WTC11 (cell line): ENCODE measurements at regions not wholly inside any gene's neighbourhood (a gene's known extent, or its start where the extent isn't known, plus 50 kb on each side); places are given as distances from the start of the nearest gene placed in this dataset.

ENCODE experiments used
- ATAC-seq: fragments of 200-7000 bp; cut with Tn5 transposase; 2 replicates; pipeline ENCODE4 v1.10.0; 2021; ENCODE audit warnings: mild to moderate bottlenecking, moderate library complexity
- CTCF ChIA-PET: fragments of 300-600 bp; sonication (Branson Sonifier 250); formaldehyde crosslinking; loops from one replicate; lab custom pipeline; 2021; ENCODE audit warnings: antibody characterized with exemption; lab: Charles Lee
- POLR2A ChIA-PET: fragments of 350-600 bp; sonication (Branson Sonifier 250); formaldehyde crosslinking; loops from one replicate; lab custom pipeline; 2021; ENCODE audit warnings: antibody characterized with exemption; lab: Charles Lee
- DNase-seq: peaks from one replicate; pipeline ENCODE4 v3.0.0; 2021; ENCODE audit warnings: low spot score
- H3K27ac Mint-ChIP-seq: 2 replicates; pipeline ENCODE4 v1.8.0; 2021; ENCODE audit warnings: mixed read lengths
- H3K27me3 Mint-ChIP-seq: 2 replicates; pipeline ENCODE4 v1.8.0; 2021; ENCODE audit warnings: low read depth, mild to moderate bottlenecking, moderate library complexity, mixed read lengths
- H3K36me3 Mint-ChIP-seq: 2 replicates; pipeline ENCODE4 v1.8.0; 2021; ENCODE audit warnings: mixed read lengths
- H3K4me1 Mint-ChIP-seq: 2 replicates; pipeline ENCODE4 v1.8.0; 2022; ENCODE audit warnings: mixed read lengths
- H3K4me3 Mint-ChIP-seq: 2 replicates; pipeline ENCODE4 v1.8.0; 2021; ENCODE audit warnings: mild to moderate bottlenecking, moderate library complexity, mixed read lengths
- H3K9me3 Mint-ChIP-seq: 2 replicates; pipeline ENCODE4 v1.8.0; 2021; ENCODE audit warnings: mixed read lengths
- ELF4 ChIP-seq: sonication (generic); formaldehyde crosslinking; IDR thresholded peaks from 2 replicates; pipeline ENCODE4 v1.8.1; 2022; ENCODE audit warnings: low read depth, mild to moderate bottlenecking, moderate library complexity, missing genetic modification reagents
- EMX1 ChIP-seq: fragments of 250-450 bp; sonication (Bioruptor Pico); IDR thresholded peaks from 2 replicates; pipeline ENCODE4 v1.8.0; 2021; ENCODE audit warnings: mild to moderate bottlenecking
- ESRRA ChIP-seq: sonication (generic); formaldehyde crosslinking; IDR thresholded peaks from 2 replicates; pipeline ENCODE4 v1.8.1; 2022; ENCODE audit warnings: mild to moderate bottlenecking, missing genetic modification reagents, borderline replicate concordance
- FOXJ3 ChIP-seq: sonication (generic); formaldehyde crosslinking; IDR thresholded peaks from 2 replicates; pipeline ENCODE4 v1.9.0; 2021; ENCODE audit warnings: missing genetic modification reagents, mild to moderate bottlenecking, borderline replicate concordance
- GABPB1 ChIP-seq: sonication (generic); formaldehyde crosslinking; IDR thresholded peaks from 2 replicates; pipeline ENCODE4 v1.8.1; 2023; ENCODE audit warnings: mild to moderate bottlenecking, missing genetic modification reagents
- GRHL2 ChIP-seq: fragments of 250-450 bp; sonication (Bioruptor Pico); IDR thresholded peaks from 2 replicates; pipeline ENCODE4 v1.8.0; 2022; ENCODE audit warnings: mild to moderate bottlenecking, moderate library complexity; ENCODE audit not compliant: insufficient replicate concordance, severe bottlenecking
- GTF2I ChIP-seq: fragments of 250-450 bp; sonication (Bioruptor Pico); conservative IDR thresholded peaks from 2 replicates; pipeline ENCODE4 v1.4.0; 2021; ENCODE audit warnings: mild to moderate bottlenecking
- IRF1 ChIP-seq: sonication (generic); formaldehyde crosslinking; IDR thresholded peaks from 2 replicates; pipeline ENCODE4 v1.8.0; 2023; ENCODE audit warnings: missing genetic modification reagents
- MLX ChIP-seq: sonication (generic); formaldehyde crosslinking; IDR thresholded peaks from 2 replicates; pipeline ENCODE4 v1.8.1; 2023; ENCODE audit warnings: mild to moderate bottlenecking, missing genetic modification reagents, moderate library complexity
- MYBL2 ChIP-seq: sonication (generic); formaldehyde crosslinking; IDR thresholded peaks from 2 replicates; pipeline ENCODE4 v1.8.1; 2023; ENCODE audit warnings: mild to moderate bottlenecking, moderate library complexity, missing genetic modification reagents
- NFATC4 ChIP-seq: fragments of 250-450 bp; sonication (Bioruptor Pico); IDR thresholded peaks from 2 replicates; pipeline ENCODE4 v1.9.0; 2021; ENCODE audit warnings: mild to moderate bottlenecking
- NFE2L1 ChIP-seq: sonication (generic); formaldehyde crosslinking; IDR thresholded peaks from 2 replicates; pipeline ENCODE4 v1.8.1; 2023; ENCODE audit warnings: missing genetic modification reagents
- NR2C2 ChIP-seq: sonication (generic); formaldehyde crosslinking; IDR thresholded peaks from 2 replicates; pipeline ENCODE4 v1.8.0; 2022; ENCODE audit warnings: mild to moderate bottlenecking, missing genetic modification reagents
- RELA ChIP-seq: sonication (generic); formaldehyde crosslinking; IDR thresholded peaks from 2 replicates; pipeline ENCODE4 v1.8.1; 2022; ENCODE audit warnings: missing genetic modification reagents, mild to moderate bottlenecking, borderline replicate concordance
- SMAD3 ChIP-seq: sonication (generic); formaldehyde crosslinking; IDR thresholded peaks from 2 replicates; pipeline ENCODE4 v1.8.0; 2022; ENCODE audit warnings: missing genetic modification reagents, mild to moderate bottlenecking, borderline replicate concordance
- STAT6 ChIP-seq: sonication (generic); formaldehyde crosslinking; conservative IDR thresholded peaks from 2 replicates; pipeline ENCODE4 v1.8.1; 2023; ENCODE audit warnings: mild to moderate bottlenecking, low read depth, missing genetic modification reagents, moderate library complexity
- TCF7 ChIP-seq: sonication (generic); formaldehyde crosslinking; IDR thresholded peaks from 2 replicates; pipeline ENCODE4 v1.8.0; 2022; ENCODE audit warnings: mild to moderate bottlenecking, low read depth, missing genetic modification reagents, moderate library complexity
- ZBTB21 ChIP-seq: sonication (generic); formaldehyde crosslinking; IDR thresholded peaks from 2 replicates; pipeline ENCODE4 v1.8.1; 2023; ENCODE audit warnings: mild to moderate bottlenecking, missing genetic modification reagents, borderline replicate concordance
- ZMAT4 ChIP-seq: fragments of 250-450 bp; sonication (Bioruptor Pico); IDR thresholded peaks from 2 replicates; pipeline ENCODE4 v1.9.0; 2021; ENCODE audit warnings: mild to moderate bottlenecking
- ZNF121 ChIP-seq: sonication (generic); formaldehyde crosslinking; IDR thresholded peaks from 2 replicates; pipeline ENCODE4 v1.8.0; 2023; ENCODE audit warnings: missing genetic modification reagents
- ZNF138 ChIP-seq: sonication (generic); formaldehyde crosslinking; conservative IDR thresholded peaks from 2 replicates; pipeline ENCODE4 v1.8.1; 2022; ENCODE audit warnings: mild to moderate bottlenecking, moderate library complexity, missing genetic modification reagents
- ZNF232 ChIP-seq: sonication (generic); formaldehyde crosslinking; IDR thresholded peaks from 2 replicates; pipeline ENCODE4 v1.8.0; 2022; ENCODE audit warnings: mild to moderate bottlenecking, missing genetic modification reagents
- ZNF396 ChIP-seq: fragments of 250-450 bp; sonication (Bioruptor Pico); IDR thresholded peaks from 2 replicates; pipeline ENCODE4 v1.8.0; 2021; ENCODE audit warnings: mild to moderate bottlenecking, moderate library complexity, borderline replicate concordance
- ZNF671 ChIP-seq: fragments of 250-450 bp; sonication (Bioruptor Pico); IDR thresholded peaks from 2 replicates; pipeline ENCODE4 v1.8.0; 2021; ENCODE audit warnings: mild to moderate bottlenecking
- TF ChIP-seq, protein P1 (sequence below): sonication (generic); formaldehyde crosslinking; IDR thresholded peaks from 2 replicates; pipeline ENCODE4 v1.8.0; 2023; ENCODE audit warnings: missing genetic modification reagents, mild to moderate bottlenecking, borderline replicate concordance

- Mint-ChIP-seq H3K9me3 (peaks cover 3% of the 10 kb centered on the region; the same call in 1 of the 2 replicates), H3K36me3 (no peaks in the 10 kb centered on the region), H3K27ac (no peak overlapping the region), H3K4me1 (no peaks in the 10 kb centered on the region), H3K27me3 (no peaks in the 10 kb centered on the region), H3K4me3 (no peak overlapping the region)
- DNase-seq (no peak), ATAC-seq (no peak)
- ChIA-PET POLR2A (no interaction called here), CTCF (interaction anchor here (1.2 kb wide), 1 partner anchor 12 kb away, joined by 4 read pairs; no protein-coding TSS in a partner anchor)
- TF ChIP-seq ZMAT4 (no peak), ELF4 (CRISPR knock-in tag) (no peak), ZNF138 (no peak), NR2C2 (CRISPR knock-in tag) (no peak), ZNF121 (CRISPR knock-in tag) (no peak), RELA (CRISPR knock-in tag) (no peak), MYBL2 (CRISPR knock-in tag) (no peak), NFATC4 (no peak), TCF7 (CRISPR knock-in tag) (no peak), ESRRA (CRISPR knock-in tag) (no peak), SMAD3 (CRISPR knock-in tag) (no peak), NFE2L1 (no peak)
Measured at GRCh38 chr11:93053864-93054263, 84.4 kb downstream of the MTNR1B start.

GRCh38 chr11:93054279-93054678, 84.8 kb downstream of the MTNR1B start:
- ATAC-seq (no peak), DNase-seq (no peak)
- no peak overlapping the region for H3K27ac Mint-ChIP-seq
- H3K36me3 Mint-ChIP-seq: no peaks in the 10 kb centered on the region
- POLR2A ChIA-PET: no interaction called here
- H3K27me3 Mint-ChIP-seq: no peaks in the 10 kb centered on the region
- peaks cover 3% of the 10 kb centered on the region; the same call in 1 of the 2 replicates for H3K9me3 Mint-ChIP-seq
- no peak overlapping the region for H3K4me3 Mint-ChIP-seq
- no peak for TF ChIP-seq GTF2I (CRISPR knock-in tag)
- TF ChIP-seq EMX1 (CRISPR knock-in tag): no peak
- no peak for TF ChIP-seq FOXJ3 (CRISPR knock-in tag)
- no peak for TF ChIP-seq ZBTB21 (CRISPR knock-in tag)
- no peak for TF ChIP-seq MLX (CRISPR knock-in tag)
- TF ChIP-seq IRF1 (CRISPR knock-in tag): no peak
- no peak for TF ChIP-seq STAT6 (CRISPR knock-in tag)
- TF ChIP-seq ZNF396 (CRISPR knock-in tag): no peak
- H3K4me1 Mint-ChIP-seq: no peaks in the 10 kb centered on the region
- CTCF ChIA-PET: interaction anchor here (1.2 kb wide), 2 partner anchors 11 to 112 kb away, joined by 4 to 5 read pairs; no protein-coding TSS in a partner anchor

- ChIA-PET POLR2A (interaction anchor here (0.6 kb wide), 1 partner anchor 11 kb away, joined by 5 read pairs; no protein-coding TSS in a partner anchor), CTCF (interaction anchor here (1.2 to 1.4 kb wide), 2 partner anchors 11 to 113 kb away, joined by 5 read pairs; no protein-coding TSS in a partner anchor)
- H3K4me3 Mint-ChIP-seq: no peak overlapping the region
- H3K27ac Mint-ChIP-seq: no peak overlapping the region
- H3K27me3 Mint-ChIP-seq: no peaks in the 10 kb centered on the region
- no peaks in the 10 kb centered on the region for H3K4me1 Mint-ChIP-seq
- H3K9me3 Mint-ChIP-seq: peaks cover 3% of the 10 kb centered on the region; the same call in 1 of the 2 replicates
- ATAC-seq: no peak
- no peak for DNase-seq
- no peaks in the 10 kb centered on the region for H3K36me3 Mint-ChIP-seq
- TF ChIP-seq ZNF671 (CRISPR knock-in tag) (no peak), ZNF232 (CRISPR knock-in tag) (no peak), GRHL2 (CRISPR knock-in tag) (no peak), MLX (CRISPR knock-in tag) (no peak), GABPB1 (CRISPR knock-in tag) (peak; percentile 48)
- TF ChIP-seq, protein P1, sequence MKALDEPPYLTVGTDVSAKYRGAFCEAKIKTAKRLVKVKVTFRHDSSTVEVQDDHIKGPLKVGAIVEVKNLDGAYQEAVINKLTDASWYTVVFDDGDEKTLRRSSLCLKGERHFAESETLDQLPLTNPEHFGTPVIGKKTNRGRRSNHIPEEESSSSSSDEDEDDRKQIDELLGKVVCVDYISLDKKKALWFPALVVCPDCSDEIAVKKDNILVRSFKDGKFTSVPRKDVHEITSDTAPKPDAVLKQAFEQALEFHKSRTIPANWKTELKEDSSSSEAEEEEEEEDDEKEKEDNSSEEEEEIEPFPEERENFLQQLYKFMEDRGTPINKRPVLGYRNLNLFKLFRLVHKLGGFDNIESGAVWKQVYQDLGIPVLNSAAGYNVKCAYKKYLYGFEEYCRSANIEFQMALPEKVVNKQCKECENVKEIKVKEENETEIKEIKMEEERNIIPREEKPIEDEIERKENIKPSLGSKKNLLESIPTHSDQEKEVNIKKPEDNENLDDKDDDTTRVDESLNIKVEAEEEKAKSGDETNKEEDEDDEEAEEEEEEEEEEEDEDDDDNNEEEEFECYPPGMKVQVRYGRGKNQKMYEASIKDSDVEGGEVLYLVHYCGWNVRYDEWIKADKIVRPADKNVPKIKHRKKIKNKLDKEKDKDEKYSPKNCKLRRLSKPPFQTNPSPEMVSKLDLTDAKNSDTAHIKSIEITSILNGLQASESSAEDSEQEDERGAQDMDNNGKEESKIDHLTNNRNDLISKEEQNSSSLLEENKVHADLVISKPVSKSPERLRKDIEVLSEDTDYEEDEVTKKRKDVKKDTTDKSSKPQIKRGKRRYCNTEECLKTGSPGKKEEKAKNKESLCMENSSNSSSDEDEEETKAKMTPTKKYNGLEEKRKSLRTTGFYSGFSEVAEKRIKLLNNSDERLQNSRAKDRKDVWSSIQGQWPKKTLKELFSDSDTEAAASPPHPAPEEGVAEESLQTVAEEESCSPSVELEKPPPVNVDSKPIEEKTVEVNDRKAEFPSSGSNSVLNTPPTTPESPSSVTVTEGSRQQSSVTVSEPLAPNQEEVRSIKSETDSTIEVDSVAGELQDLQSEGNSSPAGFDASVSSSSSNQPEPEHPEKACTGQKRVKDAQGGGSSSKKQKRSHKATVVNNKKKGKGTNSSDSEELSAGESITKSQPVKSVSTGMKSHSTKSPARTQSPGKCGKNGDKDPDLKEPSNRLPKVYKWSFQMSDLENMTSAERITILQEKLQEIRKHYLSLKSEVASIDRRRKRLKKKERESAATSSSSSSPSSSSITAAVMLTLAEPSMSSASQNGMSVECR (CRISPR knock-in tag): no peak
Measured at GRCh38 chr11:93054881-93055280, 85.4 kb downstream of the MTNR1B start.
